ENCODE measurements at regions not wholly inside any gene's neighbourhood (a gene's known extent, or its start where the extent isn't known, plus 50 kb on each side); places are given as distances from the start of the nearest gene placed in this dataset.

DNA sequence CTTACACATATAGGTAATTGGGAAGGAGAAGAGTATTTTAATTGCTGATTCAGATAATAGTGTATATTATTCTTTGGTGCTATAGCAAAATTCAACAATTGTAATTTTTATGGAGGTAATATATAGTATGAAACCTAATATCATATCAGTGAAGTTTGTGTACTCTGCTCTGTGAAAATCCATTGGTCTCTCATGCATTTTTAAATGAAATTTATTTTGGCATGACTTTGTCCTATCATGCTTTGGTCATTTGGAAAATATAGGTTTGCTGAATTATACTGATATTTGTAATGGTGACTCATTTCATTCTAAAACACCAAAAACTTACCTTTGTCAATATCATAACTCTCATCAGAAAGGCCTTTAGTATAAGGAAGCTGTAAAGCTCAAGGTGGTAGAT, 962.0 kb upstream of the NOVA1 start:
- H2AFZ ChIP-seq (ENCODE audit: insufficient read depth, low read depth, low read length, poor library complexity, severe bottlenecking), result no peak overlapping the region
- no peak overlapping the region for H3K27ac Mint-ChIP-seq
- no peaks in the 10 kb centered on the region for H3K27me3 Mint-ChIP-seq
- H3K9ac ChIP-seq (ENCODE audit: low read length), result no peak overlapping the region
- H3K36me3 ChIP-seq (replicated peaks in 1 of 2; ENCODE audit: control extremely low read depth in 1 of 2, control insufficient read depth in 1 of 2, extremely low read depth in 1 of 2, insufficient read depth in 2 of 2, low read length in 1 of 2), result no peaks in the 10 kb centered on the region
- no peaks in the 10 kb centered on the region for H4K20me1 ChIP-seq (ENCODE audit: control insufficient read depth, insufficient read depth, low read length, poor library complexity, severe bottlenecking)
- H3K27ac ChIP-seq (ENCODE audit: low read length in 2 of 2), result no peak overlapping the region
- no peaks in the 10 kb centered on the region for H3K4me1 Mint-ChIP-seq
- H3K4me3 Mint-ChIP-seq, result no peak overlapping the region
- no peak for TF ChIP-seq CTCF (IDR thresholded peaks at IDR 0.05)
- TF ChIP-seq EZH2 (IDR thresholded peaks at IDR 0.05; ENCODE audit: borderline replicate concordance, insufficient read depth, low read depth, low read length, poor library complexity, severe bottlenecking), result no peak
- no peaks in the 10 kb centered on the region for H3K27me3 ChIP-seq (replicated peaks in 1 of 4; ENCODE audit: control extremely low read depth in 1 of 4, control insufficient read depth in 3 of 4, insufficient read depth in 4 of 4, low read length in 3 of 4)
- ATAC-seq (ENCODE audit: low read depth) (no peak), DNase-seq (no peak)
- ChIA-PET POLR2A (no interaction called here), CTCF (no interaction called here)
- H3K79me2 ChIP-seq (ENCODE audit: control insufficient read depth, insufficient read depth, low read length), result no peaks in the 10 kb centered on the region
- no peaks in the 10 kb centered on the region for H3K9me3 ChIP-seq (ENCODE audit: control extremely low read depth in 1 of 3, control insufficient read depth in 2 of 3, insufficient read depth in 1 of 3, low read length in 2 of 3)
- intact Hi-C loops (cut with micrococcal nuclease), result no loop called here
- H3K9me3 Mint-ChIP-seq (ENCODE audit: insufficient read depth), result no peaks in the 10 kb centered on the region
- H3K4me2 ChIP-seq (replicated peaks; ENCODE audit: low read depth, low read length, poor library complexity, severe bottlenecking), result no peak overlapping the region
- no peak overlapping the region for H3K4me3 ChIP-seq (ENCODE audit: control extremely low read depth in 1 of 5, extremely low read depth in 1 of 5, insufficient read depth in 1 of 5, low read depth in 2 of 5, low read length in 4 of 5)
- H3K4me1 ChIP-seq (ENCODE audit: control insufficient read depth in 2 of 2, insufficient read depth in 2 of 2, low read length in 2 of 2), result no peaks in the 10 kb centered on the region

- CTCF ChIA-PET, result no interaction called here
These were observed 969.1 kb upstream of the NOVA1 start for GRCh38 chr14:27566843-27567382.

More at GRCh38 chr14:27566843-27567382, 969.1 kb upstream of the NOVA1 start:
- Histone ChIP-seq H4K20me1 (ENCODE audit: control insufficient read depth, insufficient read depth, low read length, poor library complexity, severe bottlenecking) (no peaks in the 10 kb centered on the region), H3K27me3 (replicated peaks in 1 of 4; ENCODE audit: control extremely low read depth in 1 of 4, control insufficient read depth in 3 of 4, insufficient read depth in 4 of 4, low read length in 3 of 4) (no peaks in the 10 kb centered on the region), H2AFZ (ENCODE audit: insufficient read depth, low read depth, low read length, poor library complexity, severe bottlenecking) (no peak overlapping the region), H3K27ac (ENCODE audit: low read length in 2 of 2) (no peak overlapping the region), H3K4me2 (replicated peaks; ENCODE audit: low read depth, low read length, poor library complexity, severe bottlenecking) (no peak overlapping the region), H3K4me3 (ENCODE audit: control extremely low read depth in 1 of 5, extremely low read depth in 1 of 5, insufficient read depth in 1 of 5, low read depth in 2 of 5, low read length in 4 of 5) (no peak overlapping the region), H3K36me3 (replicated peaks in 1 of 2; ENCODE audit: control extremely low read depth in 1 of 2, control insufficient read depth in 1 of 2, extremely low read depth in 1 of 2, insufficient read depth in 2 of 2, low read length in 1 of 2) (no peaks in the 10 kb centered on the region), H3K9me3 (ENCODE audit: control extremely low read depth in 1 of 3, control insufficient read depth in 2 of 3, insufficient read depth in 1 of 3, low read length in 2 of 3) (no peaks in the 10 kb centered on the region), H3K9ac (ENCODE audit: low read length) (no peak overlapping the region), H3K79me2 (ENCODE audit: control insufficient read depth, insufficient read depth, low read length) (no peaks in the 10 kb centered on the region), H3K4me1 (ENCODE audit: control insufficient read depth in 2 of 2, insufficient read depth in 2 of 2, low read length in 2 of 2) (no peaks in the 10 kb centered on the region)
- no peaks in the 10 kb centered on the region for H3K4me1 Mint-ChIP-seq
- no peak overlapping the region for H3K4me3 Mint-ChIP-seq
- no CpG with 5 or more reads among the region's 1 CpG for WGBS (ENCODE audit: insufficient coverage)
- intact Hi-C loops (cut with micrococcal nuclease), result no loop called here
- TF ChIP-seq EZH2 (IDR thresholded peaks at IDR 0.05; ENCODE audit: borderline replicate concordance, insufficient read depth, low read depth, low read length, poor library complexity, severe bottlenecking) (no peak), CTCF (IDR thresholded peaks at IDR 0.05) (no peak)
- peaks cover 3% of the 10 kb centered on the region for H3K9me3 Mint-ChIP-seq (ENCODE audit: insufficient read depth)
- ATAC-seq (ENCODE audit: low read depth), result no peak
- POLR2A ChIA-PET, result no interaction called here
- no peaks in the 10 kb centered on the region for H3K27me3 Mint-ChIP-seq
- no peak for DNase-seq
- H3K27ac Mint-ChIP-seq, result no peak overlapping the region
